IPS-18c (cell line): ENCODE measurements at regions not wholly inside any gene's neighbourhood (a gene's known extent, or its start where the extent isn't known, plus 50 kb on each side); places are given as distances from the start of the nearest gene placed in this dataset.

Experiments
- H3K4me3 ChIP-seq: 2 replicates; pipeline ENCODE4 v1.7.0; 2013; ENCODE audit warnings: low read depth, mild to moderate bottlenecking, low read length, moderate library complexity; ENCODE audit not compliant: insufficient read depth
- H3K9me3 ChIP-seq: one replicate; pipeline ENCODE4 v1.6.1; 2013; ENCODE audit warnings: mild to moderate bottlenecking, low read length, moderate library complexity; ENCODE audit not compliant: control insufficient read depth, insufficient read depth

DNA sequence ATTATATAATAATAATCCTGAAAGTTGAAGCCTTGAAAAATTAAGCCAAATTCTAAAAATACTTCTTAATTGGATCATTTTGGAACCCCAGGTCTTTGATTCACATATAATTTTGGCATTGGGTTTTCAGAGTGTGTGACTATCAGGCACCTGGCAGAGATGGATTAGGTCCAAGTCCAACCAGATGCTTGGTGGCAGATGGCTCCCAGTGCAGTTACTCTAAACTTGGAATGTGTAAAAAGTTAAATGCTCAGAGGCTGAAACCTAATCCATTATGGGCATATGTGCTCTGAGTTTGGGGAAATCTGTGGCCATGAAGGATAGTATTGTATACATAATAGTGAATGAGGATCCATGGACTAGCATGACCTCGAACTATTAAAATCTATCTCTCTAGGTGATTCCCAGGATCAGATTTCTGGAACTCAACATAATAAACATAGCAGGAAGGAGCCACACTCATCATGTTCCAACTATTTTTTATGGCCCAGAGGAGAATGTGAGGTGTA is 333.0 kb downstream of the RPRM start:
- H3K4me3 ChIP-seq, result no peak overlapping the region

DNA sequence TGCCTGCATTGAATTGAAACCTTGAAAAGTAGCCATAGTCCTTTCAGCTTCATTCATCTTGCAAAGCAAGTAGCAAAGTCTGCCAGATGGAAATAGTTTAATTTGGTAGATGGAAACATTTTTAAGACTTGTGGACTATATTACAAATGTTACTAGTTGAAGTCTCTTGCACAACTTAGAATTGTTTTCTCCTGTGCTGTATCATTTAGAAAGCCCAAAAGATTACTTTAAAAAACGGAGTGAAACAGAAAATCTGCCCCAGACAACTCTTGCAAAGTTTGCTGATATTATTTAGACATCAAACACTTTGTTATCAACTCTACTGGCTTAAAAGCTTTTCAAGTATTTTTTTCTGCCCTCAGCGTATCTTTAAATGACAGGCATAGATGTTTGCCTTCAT is 335.0 kb downstream of the RPRM start:
- Histone ChIP-seq H3K9me3 (peaks cover 2% of the 10 kb centered on the region), H3K4me3 (no peak overlapping the region)

More for the DNA sequence above, 333.0 kb downstream of the RPRM start:
- H3K9me3 ChIP-seq, result peaks cover 2% of the 10 kb centered on the region

GRCh38 chr2:153140498-153140897 is 338.1 kb downstream of the RPRM start:
- H3K9me3 ChIP-seq, result peaks cover 2% of the 10 kb centered on the region
- no peak overlapping the region for H3K4me3 ChIP-seq

DNA sequence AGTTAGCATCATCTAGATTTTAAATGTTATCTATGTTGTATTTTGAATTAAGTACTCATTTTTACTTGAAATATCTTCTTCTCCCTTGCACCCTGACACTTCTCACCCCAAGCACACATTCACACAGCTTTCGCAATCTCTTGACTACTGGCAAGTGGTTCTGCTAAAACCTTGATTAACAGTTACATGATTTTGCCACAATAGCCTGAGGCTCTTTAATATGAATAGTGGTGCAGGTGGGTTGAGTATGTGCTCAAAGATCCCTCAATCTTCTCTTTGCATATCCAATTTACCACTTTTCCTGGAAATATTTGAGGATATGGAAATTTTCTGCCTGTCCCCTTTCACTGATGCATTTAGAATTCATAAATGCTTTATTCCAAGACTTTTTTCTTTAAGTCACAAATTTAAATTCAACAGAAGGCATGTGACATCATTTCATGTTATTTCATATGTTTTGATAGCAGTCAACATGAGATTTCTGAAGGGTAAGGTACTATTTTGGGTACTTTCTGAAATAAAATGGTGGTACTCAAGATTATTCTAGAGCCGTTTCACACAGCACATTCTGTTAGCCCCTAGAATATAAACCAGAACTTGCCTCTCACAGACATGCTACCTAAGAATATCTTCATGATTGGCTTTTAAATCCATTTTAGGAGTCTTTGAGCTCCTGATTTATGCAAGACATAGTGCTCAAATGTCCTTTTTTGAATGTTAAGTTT is 339.7 kb downstream of the RPRM start:
- Histone ChIP-seq H3K4me3 (no peak overlapping the region), H3K9me3 (peaks cover 2% of the 10 kb centered on the region)

DNA sequence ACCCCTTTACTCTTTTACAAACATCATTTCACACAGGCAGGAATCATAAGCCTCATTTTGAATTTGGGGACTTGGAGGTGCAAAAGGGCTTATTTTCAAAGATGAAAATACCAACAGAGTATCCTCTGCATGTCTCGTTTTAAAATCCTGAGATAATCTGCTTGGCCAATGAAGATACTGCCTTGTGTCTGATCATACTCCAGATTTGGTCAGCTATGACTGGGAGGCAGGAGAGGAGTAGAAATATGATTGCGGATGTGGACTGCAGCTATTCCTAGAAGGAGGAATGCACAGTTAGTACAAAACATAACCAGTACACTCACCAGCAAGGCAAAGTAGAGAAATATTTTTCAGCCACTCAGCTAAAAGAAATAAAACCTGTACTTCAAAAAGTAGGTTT is 342.3 kb downstream of the RPRM start:
- peaks cover 2% of the 10 kb centered on the region for H3K9me3 ChIP-seq
- no peak overlapping the region for H3K4me3 ChIP-seq

DNA sequence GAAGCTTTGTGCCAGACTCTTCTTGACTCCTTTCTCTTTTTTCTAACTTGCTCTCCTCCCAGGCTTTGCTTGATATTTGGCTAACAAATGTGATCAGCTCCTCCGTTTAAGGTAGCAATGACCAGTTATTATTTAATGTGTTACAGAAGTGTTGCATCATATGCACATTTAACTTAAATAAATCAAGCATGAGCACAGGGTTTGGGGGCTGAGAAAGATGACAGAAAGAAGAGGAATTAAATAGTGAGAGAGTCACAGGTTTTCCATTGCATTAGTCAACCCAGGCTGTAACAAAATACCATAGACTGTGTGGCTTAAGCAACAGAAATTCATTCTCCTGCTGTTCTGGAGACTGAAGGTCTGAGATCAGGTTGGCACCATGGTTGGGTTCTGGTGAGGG is 343.8 kb downstream of the RPRM start:
- Histone ChIP-seq H3K4me3 (no peak overlapping the region), H3K9me3 (no peaks in the 10 kb centered on the region)

GRCh38 chr2:153133716-153134115 is 344.8 kb downstream of the RPRM start:
- Histone ChIP-seq H3K9me3 (no peaks in the 10 kb centered on the region), H3K4me3 (no peak overlapping the region)

- no peak overlapping the region for H3K4me3 ChIP-seq
- no peaks in the 10 kb centered on the region for H3K9me3 ChIP-seq
Measured at GRCh38 chr2:153132418-153132817, 346.1 kb downstream of the RPRM start.

DNA sequence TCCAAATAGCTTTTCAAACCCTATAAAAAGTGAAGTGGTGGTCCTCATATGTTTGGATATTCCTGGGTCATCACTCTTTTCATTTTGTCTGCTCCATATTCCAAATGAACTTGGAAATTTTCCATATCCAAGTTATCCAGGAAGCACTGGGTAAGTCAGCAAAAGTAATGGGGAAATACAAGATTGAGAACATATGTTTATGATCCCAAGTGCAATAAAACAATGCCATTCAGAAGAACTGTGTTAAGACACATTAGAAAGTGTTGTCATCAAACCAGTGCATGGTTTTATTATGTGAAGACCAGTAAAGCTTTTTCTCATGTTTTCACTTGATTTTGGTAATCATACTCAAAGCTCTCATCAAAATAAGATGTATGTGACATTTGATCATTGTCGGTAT is 363.4 kb downstream of the RPRM start:
- Histone ChIP-seq H3K9me3 (no peaks in the 10 kb centered on the region), H3K4me3 (no peak overlapping the region)

- no peaks in the 10 kb centered on the region for H3K9me3 ChIP-seq
Measured at GRCh38 chr2:153110486-153110885, 368.1 kb downstream of the RPRM start.

DNA sequence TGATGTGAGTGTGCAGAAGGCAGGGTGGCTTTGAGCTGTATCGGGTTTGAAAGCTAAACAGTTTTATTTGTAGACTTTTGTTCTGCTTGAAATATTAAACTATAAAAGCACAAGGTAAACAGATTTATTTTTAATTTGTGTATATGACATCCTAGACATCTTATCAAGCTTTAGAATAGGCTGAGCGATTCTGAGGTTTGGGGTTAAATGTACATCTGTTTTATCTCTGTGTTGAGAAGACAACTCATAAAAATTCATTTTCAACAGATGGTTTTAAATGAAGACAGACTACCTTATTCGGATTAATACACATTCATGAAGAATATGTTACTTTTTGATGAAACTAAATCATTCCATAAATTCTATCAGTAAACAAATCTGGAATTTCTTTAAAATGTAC is 368.8 kb downstream of the RPRM start:
- Histone ChIP-seq H3K9me3 (no peaks in the 10 kb centered on the region), H3K4me3 (no peak overlapping the region)

More at GRCh38 chr2:153110486-153110885, 368.1 kb downstream of the RPRM start:
- no peak overlapping the region for H3K4me3 ChIP-seq

GRCh38 chr2:153106802-153107477 is 371.6 kb downstream of the RPRM start:
- Histone ChIP-seq H3K4me3 (no peak overlapping the region), H3K9me3 (no peaks in the 10 kb centered on the region)

GRCh38 chr2:153105829-153106578 is 372.6 kb downstream of the RPRM start:
- no peaks in the 10 kb centered on the region for H3K9me3 ChIP-seq
- no peak overlapping the region for H3K4me3 ChIP-seq

GRCh38 chr2:153101187-153101586 is 377.4 kb downstream of the RPRM start:
- Histone ChIP-seq H3K9me3 (peaks cover 2% of the 10 kb centered on the region), H3K4me3 (no peak overlapping the region)

DNA sequence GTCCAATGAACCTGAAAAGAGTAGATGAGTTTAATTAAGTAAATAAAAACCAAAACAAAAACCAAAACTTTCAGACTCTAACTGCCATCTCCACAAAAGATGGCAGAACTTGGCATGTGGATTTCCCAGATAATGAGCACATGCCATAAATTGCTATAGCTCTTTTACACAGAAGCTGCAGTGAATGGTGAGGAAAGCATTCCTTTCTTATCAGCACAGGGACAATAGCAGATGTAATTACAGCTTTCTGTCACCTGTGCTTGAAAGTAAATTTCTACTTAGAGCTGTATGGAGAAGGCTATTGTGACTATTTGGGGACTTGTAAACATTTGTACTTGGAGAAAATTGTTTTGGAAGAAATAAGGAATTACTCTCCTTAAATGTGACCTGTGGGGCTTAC is 378.4 kb downstream of the RPRM start:
- H3K4me3 ChIP-seq, result no peak overlapping the region

GRCh38 chr2:153098073-153098472 is 379.7 kb downstream of the ARL6IP6 start:
- peaks cover 2% of the 10 kb centered on the region for H3K9me3 ChIP-seq
- no peak overlapping the region for H3K4me3 ChIP-seq

More for the DNA sequence above, 378.4 kb downstream of the RPRM start:
- H3K9me3 ChIP-seq, result peaks cover 2% of the 10 kb centered on the region

DNA sequence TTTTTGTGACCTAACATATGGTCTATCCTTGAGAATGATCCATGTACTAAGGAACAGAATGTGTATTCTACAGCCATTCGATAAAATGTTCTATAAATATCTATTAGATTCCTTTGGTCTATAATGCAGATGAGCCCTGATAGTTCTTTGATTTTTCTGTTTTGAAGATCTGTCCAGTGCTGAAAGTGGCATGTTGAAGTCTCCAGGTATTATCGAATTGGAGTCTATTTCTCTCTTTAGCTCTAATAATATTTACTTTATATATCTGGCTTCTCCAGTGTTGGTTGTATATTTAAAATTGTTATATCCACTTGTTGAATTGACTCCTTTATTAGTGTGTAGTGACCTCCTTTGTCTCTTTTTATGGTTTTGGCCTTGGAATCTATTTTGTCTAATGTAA is 377.9 kb downstream of the ARL6IP6 start:
- H3K4me3 ChIP-seq, result no peak overlapping the region
- H3K9me3 ChIP-seq, result peaks cover 2% of the 10 kb centered on the region

DNA sequence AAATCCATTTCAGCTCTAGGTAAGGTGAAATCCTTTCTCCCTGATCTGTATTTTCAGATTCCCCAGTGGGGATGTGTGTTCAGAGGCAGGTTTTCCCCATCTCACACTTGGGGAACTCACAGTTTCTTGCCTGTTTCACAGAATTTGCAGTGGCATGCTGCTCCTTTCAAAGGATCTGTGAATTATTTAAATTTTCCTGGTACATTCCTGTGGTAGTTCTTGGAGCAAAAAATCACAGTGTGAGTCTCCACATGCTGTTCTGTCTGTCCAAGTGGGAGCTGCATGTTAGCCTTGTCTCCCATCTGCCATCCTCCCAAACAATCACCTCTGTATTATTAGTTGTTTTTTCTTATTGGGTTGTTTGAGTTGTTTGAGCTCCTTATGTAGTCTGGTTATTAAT is 372.9 kb downstream of the ARL6IP6 start:
- Histone ChIP-seq H3K4me3 (no peak overlapping the region), H3K9me3 (peaks cover 2% of the 10 kb centered on the region)
